GM12878 (cell line): ENCODE measurements at regions not wholly inside any gene's neighbourhood (a gene's known extent, or its start where the extent isn't known, plus 50 kb on each side); places are given as distances from the start of the nearest gene placed in this dataset.

Experiments
- ATAC-seq: fragments of 200-7000 bp; cut with Tn5 transposase; 3 replicates; pipeline ENCODE4 v1.9.1; 2020; ENCODE audit warnings: mild to moderate bottlenecking, moderate library complexity
- BruUV-seq: library from RNA; stranded (reverse); fragments of 400-500 nt; replicated peaks from 2 replicates; lab custom pipeline; 2021; lab: Mats Ljungman, UMichigan
- CTCF ChIA-PET: fragments of 300-600 bp; sonication (Branson Sonifier 250); formaldehyde crosslinking; extraction: SDS; loops from one replicate; lab custom pipeline; 2021; ENCODE audit warnings: inconsistent platforms; lab: Yijun Ruan, JAX
- POLR2A ChIA-PET: fragments of 350-600 bp; formaldehyde crosslinking; extraction: SDS; loops from one replicate; lab custom pipeline; 2021; ENCODE audit warnings: inconsistent platforms; lab: Charles Lee
- RAD21 ChIA-PET: fragments of 300-600 bp; sonication (Branson Sonifier 250); formaldehyde crosslinking; loops from one replicate; lab custom pipeline; 2023; ENCODE audit warnings: antibody characterized with exemption; ENCODE audit not compliant: unreplicated experiment; lab: Charles Lee
- SMC1A ChIA-PET: fragments of 300-600 bp; sonication (Branson Sonifier 250); formaldehyde crosslinking; loops from one replicate; lab custom pipeline; 2023; ENCODE audit not compliant: unreplicated experiment, uncharacterized antibody; lab: Charles Lee
- DNase-seq: peaks from one replicate; pipeline ENCODE4 v3.0.0-alpha.2; 2011; ENCODE audit warnings: low read depth, low spot score
- FAIRE-seq: peaks from 3 replicates; lab custom pipeline; 2011; peaks lifted over from hg19 to GRCh38; lab: Jason Lieb, UNC
- H2AFZ ChIP-seq: 2 replicates; pipeline ENCODE4 v1.6.0; 2011; ENCODE audit warnings: low read depth, low read length, control low read depth; ENCODE audit not compliant: control insufficient read depth
- H3K27ac ChIP-seq: 2 replicates; pipeline ENCODE4 v1.5.1; 2011; ENCODE audit warnings: control low read depth; ENCODE audit not compliant: control insufficient read depth, insufficient read depth
- H3K27me3 ChIP-seq, 2 experiments: replicated peaks in 1 of 2; 2 replicates each; pipeline versions ENCODE4 v1.6.0 to v1.6.1; 2011; ENCODE audit warnings: low read length in 1 of 2; ENCODE audit not compliant: control insufficient read depth in 2 of 2, insufficient read depth in 2 of 2
- H3K36me3 ChIP-seq, 2 experiments: 2 replicates each; pipeline ENCODE4 v1.5.1; 2011; ENCODE audit warnings: low read length in 1 of 2; ENCODE audit not compliant: control insufficient read depth in 2 of 2, insufficient read depth in 2 of 2
- H3K4me1 ChIP-seq: 2 replicates; pipeline ENCODE4 v1.6.1; 2011; ENCODE audit warnings: mild to moderate bottlenecking, low read length, moderate library complexity, mixed read lengths; ENCODE audit not compliant: control insufficient read depth, insufficient read depth
- H3K4me2 ChIP-seq: 2 replicates; pipeline ENCODE4 v1.6.0; 2011; ENCODE audit warnings: control low read depth; ENCODE audit not compliant: control insufficient read depth, insufficient read depth
- H3K4me3 ChIP-seq: fragments of 200-600 bp; sonication (generic); 2 replicates; pipeline ENCODE4 v1.5.1; 2016
- H3K79me2 ChIP-seq: 2 replicates; pipeline ENCODE4 v1.6.0; 2011; ENCODE audit warnings: low read length; ENCODE audit not compliant: control insufficient read depth, insufficient read depth
- H3K9ac ChIP-seq: 2 replicates; pipeline ENCODE4 v1.8.0; 2011; ENCODE audit warnings: low read length, control low read depth, mixed read lengths; ENCODE audit not compliant: control insufficient read depth, insufficient read depth
- H3K9me3 ChIP-seq: replicated peaks from 3 replicates; pipeline ENCODE4 v1.5.1; 2011; ENCODE audit warnings: mild to moderate bottlenecking, low read length; ENCODE audit not compliant: control insufficient read depth, insufficient read depth
- H4K20me1 ChIP-seq: 2 replicates; pipeline ENCODE4 v1.6.0; 2011; ENCODE audit not compliant: control insufficient read depth, insufficient read depth
- BRCA1 ChIP-seq: IDR thresholded peaks from 2 replicates; pipeline ENCODE4 v1.6.1; 2011; ENCODE audit warnings: low read depth, low read length, improper control_type of control experiment
- CHD4 ChIP-seq: fragments of 200-600 bp; sonication (generic); IDR thresholded peaks from 2 replicates; pipeline ENCODE4 v1.6.1; 2016; ENCODE audit warnings: mild to moderate bottlenecking
- DPF2 ChIP-seq: fragments of 450-650 bp; IDR thresholded peaks from 2 replicates; pipeline ENCODE4 v1.6.1; 2017; ENCODE audit warnings: mild to moderate bottlenecking
- ESRRA ChIP-seq: IDR thresholded peaks from 2 replicates; pipeline ENCODE4 v1.6.1; 2012; ENCODE audit warnings: mild to moderate bottlenecking, low read length, improper control_type of control experiment
- MAX ChIP-seq: IDR thresholded peaks from 2 replicates; pipeline ENCODE4 v1.6.1; 2012; ENCODE audit warnings: low read depth, low read length, improper control_type of control experiment
- NBN ChIP-seq: fragments of 450-650 bp; IDR thresholded peaks from 2 replicates; pipeline ENCODE4 v1.6.1; 2016
- NFXL1 ChIP-seq: fragments of 450-650 bp; IDR thresholded peaks from 2 replicates; pipeline ENCODE4 v1.6.1; 2017; ENCODE audit warnings: antibody characterized with exemption, mild to moderate bottlenecking, borderline replicate concordance
- RCOR1 ChIP-seq: conservative IDR thresholded peaks from 2 replicates; pipeline ENCODE4 v1.6.1; 2012; ENCODE audit warnings: low read depth, low read length, improper control_type of control experiment
- SP1 ChIP-seq: IDR thresholded peaks from one replicate; pipeline ENCODE4 v1.6.1; 2011; ENCODE audit warnings: low read depth, low read length
- SUZ12 ChIP-seq: fragments of 200-600 bp; sonication (generic); IDR thresholded peaks from one replicate; pipeline ENCODE4 v1.6.1; 2018; ENCODE audit warnings: antibody characterized with exemption, mild to moderate bottlenecking; ENCODE audit not compliant: unreplicated experiment
- TCF12 ChIP-seq: IDR thresholded peaks from 2 replicates; pipeline ENCODE4 v1.6.1; 2011; ENCODE audit warnings: low read depth, mild to moderate bottlenecking, low read length
- YY1 ChIP-seq: IDR thresholded peaks from 2 replicates; pipeline ENCODE4 v1.6.1; 2011; ENCODE audit warnings: low read depth, mild to moderate bottlenecking, low read length
- ZNF384 ChIP-seq: IDR thresholded peaks from 2 replicates; pipeline ENCODE4 v1.6.1; 2012; ENCODE audit warnings: low read depth, mild to moderate bottlenecking, low read length, improper control_type of control experiment, borderline replicate concordance
- WGBS: methylation state at CpG from one replicate; pipeline ENCODE4 v1.1.6; 2016; ENCODE audit warnings: low lambda C conversion rate; ENCODE audit not compliant: insufficient replicate concordance, insufficient coverage; ENCODE audit errors: missing lambda C conversion rate; 5-methylcytosine and 5-hydroxymethylcytosine counted together
- in situ Hi-C: fragments of 300-500 bp; cut with MboI; formaldehyde crosslinking; loops from 9 replicates; pipeline ENCODE4 v1.14.3; 2018; ENCODE audit warnings: mixed read lengths
- intact Hi-C: fragments of 100-400 bp; cut with micrococcal nuclease; formaldehyde crosslinking; loops from one replicate; pipeline ENCODE4 v1.14.2; 2022; ENCODE audit not compliant: unreplicated experiment

- intact Hi-C loops (no loop called here), in situ Hi-C loops (no loop called here)
- Histone ChIP-seq H3K4me2 (no peak overlapping the region), H2AFZ (no peak overlapping the region), H3K27me3 (no peaks in the 10 kb centered on the region), H4K20me1 (no peaks in the 10 kb centered on the region), H3K4me3 (no peak overlapping the region), H3K79me2 (no peaks in the 10 kb centered on the region), H3K9ac (no peak overlapping the region), H3K27ac (no peak overlapping the region), H3K36me3 (no peaks in the 10 kb centered on the region), H3K4me1 (no peaks in the 10 kb centered on the region), H3K9me3 (no peaks in the 10 kb centered on the region)
- no TSS peak for BruUV-seq
- 6% methylated on average over 3 of the region's 3 CpGs for WGBS
- SMC1A ChIA-PET: no interaction called here
- RAD21 ChIA-PET: no interaction called here
- CTCF ChIA-PET: no interaction called here
- POLR2A ChIA-PET: no interaction called here
- DNase-seq: no peak
- ATAC-seq: no peak
- TF ChIP-seq NFXL1 (no peak), SP1 (no peak), RCOR1 (no peak), MAX (no peak), ZNF384 (no peak), NBN (no peak), BRCA1 (no peak), YY1 (no peak), DPF2 (no peak), TCF12 (no peak), ESRRA (no peak), SUZ12 (no peak), CHD4 (no peak)
- FAIRE-seq: no peak
Observed at GRCh38 chr14:41355866-41356265, 250.8 kb upstream of the LRFN5 start.
